NCI-H187 (cell line): ENCODE measurements at regions not wholly inside any gene's neighbourhood (a gene's known extent, or its start where the extent isn't known, plus 50 kb on each side); places are given as distances from the start of the nearest gene placed in this dataset.
"Not testable (repeated sequence)": the region's sequence is repeated elsewhere in the genome, so short reads cannot be mapped to it uniquely, and the experiment has no call there.

ENCODE experiments used
- DNase-seq, 2 experiments: peaks; one replicate each; lab custom pipeline; 2025; lab: John Stamatoyannopoulos, UW

- DNase-seq = no peak
These were observed 416.6 kb downstream of the DSC3 start for GRCh38 chr18:30625961-30626360.

- DNase-seq = no peak
These were observed 419.0 kb downstream of the DSC3 start for GRCh38 chr18:30623401-30624065.

- no peak for DNase-seq
These were observed 419.9 kb downstream of the DSC3 start for GRCh38 chr18:30622635-30623034.

GRCh38 chr18:30622104-30622503, 420.4 kb downstream of the DSC3 start:
- DNase-seq = no peak

- no peak for DNase-seq
These were observed 424.0 kb downstream of the DSC3 start for GRCh38 chr18:30618567-30618966.

GRCh38 chr18:30616414-30616813, 426.1 kb downstream of the DSC3 start:
- no peak for DNase-seq

GRCh38 chr18:30613467-30613801, 429.1 kb downstream of the DSC3 start:
- DNase-seq = no peak

- DNase-seq = no peak
These were observed 441.0 kb downstream of the DSC3 start for GRCh38 chr18:30601541-30601940.

GRCh38 chr18:30597202-30597601, 445.3 kb downstream of the DSC3 start:
- DNase-seq = no peak

- DNase-seq = no peak
These were observed 445.9 kb downstream of the DSC3 start for GRCh38 chr18:30596635-30597034.

GRCh38 chr18:30595942-30596341, 446.6 kb downstream of the DSC3 start:
- no peak for DNase-seq

GRCh38 chr18:30594911-30595310, 447.6 kb downstream of the DSC3 start:
- not testable (repeated sequence) for DNase-seq

GRCh38 chr18:30591462-30591861, 451.1 kb downstream of the DSC3 start:
- DNase-seq = no peak

- no peak for DNase-seq
These were observed 453.8 kb downstream of the DSC3 start for GRCh38 chr18:30588673-30589164.

- no peak for DNase-seq
These were observed 458.8 kb downstream of the DSC3 start for GRCh38 chr18:30583768-30584167.

- no peak for DNase-seq
These were observed 460.5 kb downstream of the DSC3 start for GRCh38 chr18:30582078-30582477.

- DNase-seq = no peak
These were observed 463.8 kb downstream of the DSC3 start for GRCh38 chr18:30578707-30579106.

GRCh38 chr18:30572214-30572613, 470.3 kb downstream of the DSC3 start:
- no peak for DNase-seq

GRCh38 chr18:30568333-30568732, 474.2 kb downstream of the DSC3 start:
- DNase-seq = no peak

GRCh38 chr18:30566877-30567276, 475.7 kb downstream of the DSC3 start:
- no peak for DNase-seq

- DNase-seq = no peak
These were observed 480.3 kb downstream of the DSC3 start for GRCh38 chr18:30562231-30562630.

- DNase-seq = no peak
These were observed 486.4 kb downstream of the DSC3 start for GRCh38 chr18:30556112-30556511.

- DNase-seq = no peak
These were observed 497.1 kb downstream of the DSC3 start for GRCh38 chr18:30545393-30545792.

- DNase-seq = no peak
These were observed 498.4 kb downstream of the DSC3 start for GRCh38 chr18:30544141-30544540.
